GM10266 (cell line): ENCODE measurements at regions not wholly inside any gene's neighbourhood (a gene's known extent, or its start where the extent isn't known, plus 50 kb on each side); places are given as distances from the start of the nearest gene placed in this dataset.
"Not testable (repeated sequence)": the region's sequence is repeated elsewhere in the genome, so short reads cannot be mapped to it uniquely, and the experiment has no call there.

Experiments used
- DNase-seq: peaks from one replicate; pipeline ENCODE4 v3.0.0; 2012; ENCODE audit errors: extremely low spot score
- TF ChIP-seq, protein P1 (sequence below): IDR thresholded peaks from 2 replicates; pipeline ENCODE4 v1.5.1; 2012; ENCODE audit warnings: mild to moderate bottlenecking, low read depth; ENCODE audit not compliant: control insufficient read depth, insufficient read depth; ENCODE audit errors: missing control alignments

DNA sequence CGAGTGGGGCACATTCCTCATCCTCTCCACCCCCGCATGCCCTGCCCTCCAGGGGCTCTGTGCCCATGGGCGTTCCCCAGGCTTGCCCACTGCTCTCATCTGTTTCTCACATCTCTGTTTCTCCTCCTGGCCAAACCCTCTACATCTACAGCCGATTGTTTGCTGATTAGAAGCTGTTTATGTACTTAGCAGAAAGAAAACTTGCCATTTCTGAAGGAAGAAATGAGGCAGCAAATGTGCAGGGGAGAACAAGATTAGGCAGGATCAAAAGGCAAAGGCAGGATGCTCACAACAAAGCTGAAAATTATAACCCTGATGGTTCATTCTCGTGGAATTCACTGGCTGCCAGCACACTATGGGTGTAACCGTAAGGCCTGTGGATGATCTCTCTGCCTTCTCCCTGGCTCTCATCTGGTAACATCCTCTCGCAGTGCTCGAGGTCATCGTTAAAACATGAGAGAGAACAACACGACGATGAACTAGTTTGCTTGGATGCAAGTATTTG lies 111.6 kb upstream of the KLF14 start:
- TF ChIP-seq, protein P1, sequence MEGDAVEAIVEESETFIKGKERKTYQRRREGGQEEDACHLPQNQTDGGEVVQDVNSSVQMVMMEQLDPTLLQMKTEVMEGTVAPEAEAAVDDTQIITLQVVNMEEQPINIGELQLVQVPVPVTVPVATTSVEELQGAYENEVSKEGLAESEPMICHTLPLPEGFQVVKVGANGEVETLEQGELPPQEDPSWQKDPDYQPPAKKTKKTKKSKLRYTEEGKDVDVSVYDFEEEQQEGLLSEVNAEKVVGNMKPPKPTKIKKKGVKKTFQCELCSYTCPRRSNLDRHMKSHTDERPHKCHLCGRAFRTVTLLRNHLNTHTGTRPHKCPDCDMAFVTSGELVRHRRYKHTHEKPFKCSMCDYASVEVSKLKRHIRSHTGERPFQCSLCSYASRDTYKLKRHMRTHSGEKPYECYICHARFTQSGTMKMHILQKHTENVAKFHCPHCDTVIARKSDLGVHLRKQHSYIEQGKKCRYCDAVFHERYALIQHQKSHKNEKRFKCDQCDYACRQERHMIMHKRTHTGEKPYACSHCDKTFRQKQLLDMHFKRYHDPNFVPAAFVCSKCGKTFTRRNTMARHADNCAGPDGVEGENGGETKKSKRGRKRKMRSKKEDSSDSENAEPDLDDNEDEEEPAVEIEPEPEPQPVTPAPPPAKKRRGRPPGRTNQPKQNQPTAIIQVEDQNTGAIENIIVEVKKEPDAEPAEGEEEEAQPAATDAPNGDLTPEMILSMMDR: no peak
- no peak for DNase-seq

DNA sequence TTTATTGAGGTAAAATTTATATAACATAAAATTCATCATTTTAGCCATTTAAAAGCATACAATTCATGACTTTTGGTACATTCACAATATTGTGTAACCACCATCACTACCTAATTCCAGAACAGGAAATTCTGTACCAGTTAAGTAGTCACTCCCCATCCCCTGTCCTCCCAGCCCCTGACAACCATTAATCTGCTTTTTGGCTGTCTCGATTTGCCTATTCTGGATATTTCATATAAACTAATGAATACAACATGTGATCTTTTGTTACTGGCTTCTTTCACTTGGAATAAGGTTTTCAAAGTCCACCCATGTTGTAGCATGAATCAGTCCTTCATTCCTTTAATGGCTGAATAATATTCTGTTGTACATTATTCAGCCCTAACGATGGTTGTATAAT lies 115.6 kb upstream of the KLF14 start:
- no peak for DNase-seq
- TF ChIP-seq, protein P1: no peak

DNA sequence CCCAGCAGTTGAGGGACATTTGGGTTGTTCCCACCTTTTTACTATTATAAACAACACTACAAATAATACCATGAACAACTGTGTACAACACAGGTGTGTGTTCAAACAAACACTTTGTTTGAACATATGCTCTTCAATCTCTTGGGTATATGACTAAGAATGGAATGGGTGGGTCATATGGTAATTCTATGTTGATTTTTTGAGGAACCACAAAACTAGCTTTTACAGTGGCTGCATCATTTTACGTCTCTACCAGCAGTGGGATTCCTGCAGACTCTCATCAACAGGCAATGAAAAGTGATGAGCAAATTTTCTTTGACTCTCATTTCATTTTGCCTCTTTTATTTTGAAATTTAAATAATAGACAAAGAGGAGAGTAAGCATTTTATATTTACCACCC lies 116.9 kb upstream of the KLF14 start:
- no peak for DNase-seq
- TF ChIP-seq, protein P1: no peak

DNA sequence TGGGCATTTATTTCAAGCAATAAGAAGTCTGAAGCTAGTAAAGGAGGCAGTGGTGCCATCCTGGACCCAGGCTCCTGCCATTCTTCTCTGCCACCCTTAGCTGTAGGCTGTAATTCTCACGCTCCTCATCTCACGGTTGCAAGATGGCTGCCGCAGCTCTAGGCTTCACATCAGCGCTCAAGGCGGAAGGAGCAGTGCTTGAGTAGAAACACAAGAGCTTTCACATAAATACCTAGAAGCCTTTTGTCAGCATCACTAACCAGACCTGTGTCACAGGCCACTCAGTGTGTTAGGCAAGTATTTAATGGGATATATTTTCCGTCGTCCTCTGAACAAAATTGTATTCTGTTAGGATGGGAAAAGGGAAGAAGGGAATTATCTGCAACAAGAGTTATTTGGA lies 118.9 kb upstream of the KLF14 start:
- no peak for DNase-seq
- TF ChIP-seq, protein P1: no peak

DNA sequence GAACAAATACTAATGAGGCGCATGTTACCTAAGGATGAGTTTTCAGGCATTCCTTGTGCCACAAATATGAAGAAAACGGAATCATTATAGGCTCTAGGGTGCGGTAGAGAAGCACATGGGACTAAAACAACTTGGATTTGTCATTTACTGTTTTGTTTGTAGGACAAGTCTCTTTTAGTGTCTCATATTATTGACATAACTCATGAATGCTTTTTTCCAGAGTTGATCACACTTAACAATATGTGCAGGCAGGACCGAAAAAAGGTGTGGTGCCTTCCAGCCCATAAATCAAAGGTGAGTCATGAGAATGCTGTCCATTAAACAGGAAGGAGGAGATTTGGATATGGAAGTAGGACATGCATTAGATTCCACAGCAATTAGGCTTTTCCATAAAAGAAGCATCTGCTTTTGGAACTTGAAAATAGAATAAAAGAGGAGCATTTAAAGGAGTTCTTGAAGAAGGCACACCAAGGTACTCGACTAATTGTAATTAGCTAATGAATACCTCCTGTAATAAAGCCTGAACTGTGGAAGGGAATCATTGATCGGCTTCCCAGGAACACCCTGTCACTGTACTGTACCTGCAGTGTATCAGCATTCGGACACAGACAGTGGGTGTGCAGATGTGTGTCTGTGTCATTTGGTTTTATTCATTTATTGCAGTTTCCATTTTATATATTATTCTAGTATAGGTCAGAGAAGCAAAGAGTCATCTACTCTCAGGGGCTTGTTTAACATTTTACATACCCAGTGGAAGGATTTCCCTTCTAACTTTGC lies 119.7 kb upstream of the KLF14 start:
- TF ChIP-seq, protein P1: no peak
- no peak for DNase-seq

DNA sequence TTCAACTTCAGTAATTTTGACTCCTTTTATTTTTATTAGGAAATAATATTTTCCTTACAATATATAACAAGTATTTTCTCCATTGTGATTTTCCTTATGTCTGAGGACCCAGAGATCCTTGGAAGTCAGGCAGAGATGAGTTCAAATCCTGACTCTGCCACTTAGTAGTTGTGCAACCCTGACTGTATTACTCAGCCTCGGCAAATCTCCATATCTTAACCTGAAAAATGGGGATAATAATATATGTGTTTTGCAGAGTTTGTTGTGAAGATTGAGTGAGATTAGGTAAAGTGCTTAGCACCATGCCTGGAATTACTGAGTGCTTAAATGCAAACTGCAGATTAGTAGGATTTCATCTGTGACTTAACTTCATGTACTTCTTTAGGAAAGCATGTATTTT lies 120.5 kb upstream of the KLF14 start:
- no peak for DNase-seq
- TF ChIP-seq, protein P1: no peak

DNA sequence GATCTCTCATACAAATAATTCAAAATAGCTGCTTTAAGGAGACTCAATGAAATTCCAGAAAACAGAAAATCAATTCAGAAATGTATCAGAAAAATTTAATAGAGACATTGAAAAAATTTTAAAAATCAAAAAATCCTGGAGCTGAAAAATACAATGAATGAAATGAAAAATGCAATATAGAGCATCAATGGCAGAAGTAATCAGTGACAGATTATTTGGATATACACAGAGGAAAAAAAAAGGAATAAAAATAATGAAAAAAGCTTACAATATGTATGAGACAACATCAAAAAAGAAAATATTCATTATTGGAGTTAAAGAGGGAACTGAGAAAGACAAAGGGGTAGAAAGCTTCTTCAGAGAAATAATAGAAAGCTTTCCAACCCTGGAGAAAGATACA lies 122.9 kb upstream of the KLF14 start:
- TF ChIP-seq, protein P1: no peak
- no peak for DNase-seq

DNA sequence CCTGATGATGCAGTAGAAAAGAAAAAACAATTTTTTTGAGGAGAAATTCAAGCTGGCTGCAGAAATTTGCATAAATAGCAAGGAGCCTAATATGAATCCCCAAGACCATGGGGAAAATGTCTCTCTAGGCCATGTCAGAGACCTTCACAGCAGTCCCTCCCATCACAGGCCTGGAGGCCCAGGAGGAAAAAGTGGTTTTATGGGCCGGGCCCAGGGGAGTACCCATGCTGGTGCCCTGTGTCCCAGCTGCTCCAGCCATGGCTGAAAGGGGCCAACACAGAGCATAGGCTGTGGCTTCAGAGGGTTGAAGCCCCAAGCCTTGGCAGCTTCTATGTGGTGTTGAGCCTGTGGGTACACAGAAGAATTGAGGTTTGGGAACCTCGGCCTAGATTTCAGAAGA lies 126.8 kb upstream of the KLF14 start:
- not testable (repeated sequence) for DNase-seq
